ENCODE measurements at regions not wholly inside any gene's neighbourhood (a gene's known extent, or its start where the extent isn't known, plus 50 kb on each side); places are given as distances from the start of the nearest gene placed in this dataset.
"Not testable (repeated sequence)": the region's sequence is repeated elsewhere in the genome, so short reads cannot be mapped to it uniquely, and the experiment has no call there.

DNA sequence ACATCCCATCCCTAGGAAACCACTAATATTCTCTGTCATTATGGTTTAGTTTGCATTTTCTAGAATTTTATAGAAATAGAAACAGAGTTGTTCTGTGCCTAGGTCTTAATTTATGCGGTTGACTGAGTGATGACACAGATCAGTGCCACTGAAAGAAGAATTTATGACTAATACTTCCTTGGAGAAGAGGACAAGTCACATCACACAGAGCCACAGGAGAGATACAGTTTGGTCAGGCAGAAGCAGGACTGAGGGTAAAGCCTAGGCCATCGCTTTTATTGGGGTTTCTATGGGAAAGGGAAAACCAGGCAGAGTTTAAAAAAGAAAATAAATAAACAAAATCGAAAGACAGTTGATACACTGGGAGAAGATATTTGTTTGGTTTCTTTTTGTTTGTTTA, 99.3 kb downstream of the PRR15 start:
- not testable (repeated sequence) for TF ChIP-seq CTCF, EP300 (IDR thresholded peaks at IDR 0.05)
